ENCODE measurements at regions not wholly inside any gene's neighbourhood (a gene's known extent, or its start where the extent isn't known, plus 50 kb on each side); places are given as distances from the start of the nearest gene placed in this dataset.

DNA sequence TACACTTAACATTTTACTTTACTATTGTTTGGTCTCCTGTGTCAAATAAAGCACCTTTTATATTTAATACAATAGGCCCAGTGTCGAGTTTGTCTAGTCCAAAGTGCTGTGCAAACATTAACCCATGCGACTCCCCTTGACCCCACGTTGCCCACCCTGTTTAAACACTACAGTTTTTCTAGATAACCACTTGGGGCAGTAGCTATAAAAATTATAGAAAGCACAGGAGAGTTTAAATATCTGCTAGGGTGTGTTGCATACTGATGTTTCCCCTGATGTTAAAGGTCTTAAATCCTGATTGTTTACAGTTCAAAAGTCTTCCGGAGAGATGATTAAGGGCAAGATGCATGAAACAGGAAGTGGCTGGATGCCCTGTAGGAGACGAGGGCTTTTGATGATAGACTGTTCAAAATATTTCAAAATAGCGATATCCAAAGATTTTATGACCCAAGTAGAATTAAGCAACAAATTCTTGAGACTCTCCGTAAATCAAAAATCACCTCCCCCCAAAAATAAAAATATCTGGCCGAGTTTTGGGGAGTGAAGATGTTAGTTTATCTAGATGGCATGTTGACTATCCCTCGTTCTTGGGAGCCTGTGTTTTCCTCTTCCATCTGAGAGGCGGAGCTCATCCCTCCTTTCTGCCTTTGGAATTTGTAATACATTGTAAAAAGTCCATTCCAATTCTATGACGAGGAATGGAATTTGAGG lies 167.1 kb downstream of the FGF9 start:
- no peak overlapping the region for H3K27ac ChIP-seq (ENCODE audit: low read depth, low read length)
- no peak overlapping the region for H2AFZ ChIP-seq (ENCODE audit: low read length, unreplicated experiment)
- no peaks in the 10 kb centered on the region for H3K79me2 ChIP-seq (ENCODE audit: control insufficient read depth, insufficient read depth, low read length, unreplicated experiment)
- no peak overlapping the region for H3K4me3 ChIP-seq (ENCODE audit: low read depth, low read length)
- H3K27me3 ChIP-seq (ENCODE audit: insufficient read depth, low read length): no peaks in the 10 kb centered on the region
- no peaks in the 10 kb centered on the region for H3K4me1 ChIP-seq (ENCODE audit: control insufficient read depth, insufficient read depth, low read length, unreplicated experiment)
- no peaks in the 10 kb centered on the region for H3K36me3 ChIP-seq (ENCODE audit: insufficient read depth, low read length)

- no peaks in the 10 kb centered on the region for H3K79me2 ChIP-seq (ENCODE audit: control insufficient read depth, insufficient read depth, low read length, unreplicated experiment)
- H2AFZ ChIP-seq (ENCODE audit: low read length, unreplicated experiment): no peak overlapping the region
- H3K27ac ChIP-seq (ENCODE audit: low read depth, low read length): no peak overlapping the region
- H3K4me3 ChIP-seq (ENCODE audit: low read depth, low read length): no peak overlapping the region
- H3K36me3 ChIP-seq (ENCODE audit: insufficient read depth, low read length): no peaks in the 10 kb centered on the region
- H3K4me1 ChIP-seq (ENCODE audit: control insufficient read depth, insufficient read depth, low read length, unreplicated experiment): no peaks in the 10 kb centered on the region
- no peaks in the 10 kb centered on the region for H3K27me3 ChIP-seq (ENCODE audit: insufficient read depth, low read length)
Measured at GRCh38 chr13:21846605-21847004, 175.7 kb downstream of the FGF9 start.

GRCh38 chr13:21849323-21849722 lies 178.4 kb downstream of the FGF9 start:
- no peaks in the 10 kb centered on the region for H3K79me2 ChIP-seq (ENCODE audit: control insufficient read depth, insufficient read depth, low read length, unreplicated experiment)
- H2AFZ ChIP-seq (ENCODE audit: low read length, unreplicated experiment): no peak overlapping the region
- H3K36me3 ChIP-seq (ENCODE audit: insufficient read depth, low read length): no peaks in the 10 kb centered on the region
- H3K4me1 ChIP-seq (ENCODE audit: control insufficient read depth, insufficient read depth, low read length, unreplicated experiment): no peaks in the 10 kb centered on the region
- no peaks in the 10 kb centered on the region for H3K27me3 ChIP-seq (ENCODE audit: insufficient read depth, low read length)
- H3K27ac ChIP-seq (ENCODE audit: low read depth, low read length): no peak overlapping the region
- H3K4me3 ChIP-seq (ENCODE audit: low read depth, low read length): no peak overlapping the region

- Histone ChIP-seq H3K79me2 (ENCODE audit: control insufficient read depth, insufficient read depth, low read length, unreplicated experiment) (no peaks in the 10 kb centered on the region), H3K27ac (ENCODE audit: low read depth, low read length) (no peak overlapping the region), H3K4me1 (ENCODE audit: control insufficient read depth, insufficient read depth, low read length, unreplicated experiment) (no peaks in the 10 kb centered on the region), H3K4me3 (ENCODE audit: low read depth, low read length) (no peak overlapping the region), H3K36me3 (ENCODE audit: insufficient read depth, low read length) (no peaks in the 10 kb centered on the region), H2AFZ (ENCODE audit: low read length, unreplicated experiment) (no peak overlapping the region), H3K27me3 (ENCODE audit: insufficient read depth, low read length) (no peaks in the 10 kb centered on the region)
Measured at GRCh38 chr13:21850013-21851006, 179.4 kb downstream of the FGF9 start.

- H3K27ac ChIP-seq (ENCODE audit: low read depth, low read length): no peak overlapping the region
- no peaks in the 10 kb centered on the region for H3K36me3 ChIP-seq (ENCODE audit: insufficient read depth, low read length)
- H3K79me2 ChIP-seq (ENCODE audit: control insufficient read depth, insufficient read depth, low read length, unreplicated experiment): no peaks in the 10 kb centered on the region
- no peak overlapping the region for H3K4me3 ChIP-seq (ENCODE audit: low read depth, low read length)
- H2AFZ ChIP-seq (ENCODE audit: low read length, unreplicated experiment): no peak overlapping the region
- no peaks in the 10 kb centered on the region for H3K4me1 ChIP-seq (ENCODE audit: control insufficient read depth, insufficient read depth, low read length, unreplicated experiment)
- no peaks in the 10 kb centered on the region for H3K27me3 ChIP-seq (ENCODE audit: insufficient read depth, low read length)
Measured at GRCh38 chr13:21852043-21852442, 181.2 kb downstream of the FGF9 start.

GRCh38 chr13:21853779-21854178 lies 182.9 kb downstream of the FGF9 start:
- H3K4me1 ChIP-seq (ENCODE audit: control insufficient read depth, insufficient read depth, low read length, unreplicated experiment): no peaks in the 10 kb centered on the region
- no peak overlapping the region for H3K4me3 ChIP-seq (ENCODE audit: low read depth, low read length)
- H3K79me2 ChIP-seq (ENCODE audit: control insufficient read depth, insufficient read depth, low read length, unreplicated experiment): no peaks in the 10 kb centered on the region
- no peak overlapping the region for H3K27ac ChIP-seq (ENCODE audit: low read depth, low read length)
- H2AFZ ChIP-seq (ENCODE audit: low read length, unreplicated experiment): no peak overlapping the region
- H3K36me3 ChIP-seq (ENCODE audit: insufficient read depth, low read length): no peaks in the 10 kb centered on the region
- no peaks in the 10 kb centered on the region for H3K27me3 ChIP-seq (ENCODE audit: insufficient read depth, low read length)

DNA sequence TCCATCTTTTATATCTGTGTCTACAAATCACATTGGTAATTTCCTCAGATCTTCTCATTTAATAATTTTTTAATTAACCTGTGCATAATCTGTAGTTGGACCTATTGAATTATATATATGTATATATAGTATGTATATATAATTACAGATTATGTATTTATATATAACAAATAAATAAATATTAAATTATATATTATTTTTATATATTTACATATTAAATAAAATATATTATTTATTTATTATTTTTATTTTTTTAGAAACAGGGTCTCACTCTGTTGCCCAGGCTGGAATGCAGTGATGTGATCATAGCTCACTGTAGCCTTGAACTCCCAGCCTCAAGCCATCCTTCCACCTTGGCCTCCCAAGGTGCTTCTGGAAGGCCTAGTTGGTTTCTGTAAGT lies 197.9 kb downstream of the FGF9 start:
- no peaks in the 10 kb centered on the region for H3K4me1 ChIP-seq (ENCODE audit: control insufficient read depth, insufficient read depth, low read length, unreplicated experiment)
- H2AFZ ChIP-seq (ENCODE audit: low read length, unreplicated experiment): no peak overlapping the region
- H3K4me3 ChIP-seq (ENCODE audit: low read depth, low read length): no peak overlapping the region
- no peak overlapping the region for H3K27ac ChIP-seq (ENCODE audit: low read depth, low read length)
- no peaks in the 10 kb centered on the region for H3K27me3 ChIP-seq (ENCODE audit: insufficient read depth, low read length)
- H3K79me2 ChIP-seq (ENCODE audit: control insufficient read depth, insufficient read depth, low read length, unreplicated experiment): no peaks in the 10 kb centered on the region
- H3K36me3 ChIP-seq (ENCODE audit: insufficient read depth, low read length): no peaks in the 10 kb centered on the region

- no peaks in the 10 kb centered on the region for H3K27me3 ChIP-seq (ENCODE audit: insufficient read depth, low read length)
- H3K4me3 ChIP-seq (ENCODE audit: low read depth, low read length): no peak overlapping the region
- no peaks in the 10 kb centered on the region for H3K4me1 ChIP-seq (ENCODE audit: control insufficient read depth, insufficient read depth, low read length, unreplicated experiment)
- H3K36me3 ChIP-seq (ENCODE audit: insufficient read depth, low read length): no peaks in the 10 kb centered on the region
- no peaks in the 10 kb centered on the region for H3K79me2 ChIP-seq (ENCODE audit: control insufficient read depth, insufficient read depth, low read length, unreplicated experiment)
- no peak overlapping the region for H3K27ac ChIP-seq (ENCODE audit: low read depth, low read length)
- no peak overlapping the region for H2AFZ ChIP-seq (ENCODE audit: low read length, unreplicated experiment)
Measured at GRCh38 chr13:21871382-21871781, 200.5 kb downstream of the FGF9 start.

GRCh38 chr13:21871919-21872318 lies 201.0 kb downstream of the FGF9 start:
- no peaks in the 10 kb centered on the region for H3K27me3 ChIP-seq (ENCODE audit: insufficient read depth, low read length)
- H3K36me3 ChIP-seq (ENCODE audit: insufficient read depth, low read length): no peaks in the 10 kb centered on the region
- H3K4me3 ChIP-seq (ENCODE audit: low read depth, low read length): no peak overlapping the region
- H3K79me2 ChIP-seq (ENCODE audit: control insufficient read depth, insufficient read depth, low read length, unreplicated experiment): no peaks in the 10 kb centered on the region
- H2AFZ ChIP-seq (ENCODE audit: low read length, unreplicated experiment): no peak overlapping the region
- H3K27ac ChIP-seq (ENCODE audit: low read depth, low read length): no peak overlapping the region
- no peaks in the 10 kb centered on the region for H3K4me1 ChIP-seq (ENCODE audit: control insufficient read depth, insufficient read depth, low read length, unreplicated experiment)

DNA sequence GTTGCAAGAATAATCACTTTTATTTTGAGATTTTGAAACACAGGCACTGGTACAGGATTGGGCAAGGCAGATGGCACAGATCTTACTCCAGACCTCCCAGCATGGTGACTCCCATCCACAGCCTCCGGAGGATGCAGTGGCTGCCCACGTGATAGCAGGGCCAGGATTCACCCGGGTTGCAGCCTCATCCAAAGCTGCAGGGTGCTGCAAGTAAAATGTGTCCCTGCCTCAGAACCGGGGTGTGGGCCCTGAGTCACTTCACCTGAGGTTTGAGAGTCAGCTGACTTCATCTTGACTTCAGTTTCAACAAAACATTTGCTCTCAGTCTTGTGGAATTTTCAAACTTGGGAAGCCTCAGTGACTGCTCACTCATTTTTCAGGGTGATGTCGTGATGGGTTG lies 201.9 kb downstream of the FGF9 start:
- H3K27ac ChIP-seq (ENCODE audit: low read depth, low read length): no peak overlapping the region
- H3K79me2 ChIP-seq (ENCODE audit: control insufficient read depth, insufficient read depth, low read length, unreplicated experiment): no peaks in the 10 kb centered on the region
- no peaks in the 10 kb centered on the region for H3K4me1 ChIP-seq (ENCODE audit: control insufficient read depth, insufficient read depth, low read length, unreplicated experiment)
- no peaks in the 10 kb centered on the region for H3K27me3 ChIP-seq (ENCODE audit: insufficient read depth, low read length)
- no peak overlapping the region for H2AFZ ChIP-seq (ENCODE audit: low read length, unreplicated experiment)
- H3K4me3 ChIP-seq (ENCODE audit: low read depth, low read length): no peak overlapping the region
- no peaks in the 10 kb centered on the region for H3K36me3 ChIP-seq (ENCODE audit: insufficient read depth, low read length)

DNA sequence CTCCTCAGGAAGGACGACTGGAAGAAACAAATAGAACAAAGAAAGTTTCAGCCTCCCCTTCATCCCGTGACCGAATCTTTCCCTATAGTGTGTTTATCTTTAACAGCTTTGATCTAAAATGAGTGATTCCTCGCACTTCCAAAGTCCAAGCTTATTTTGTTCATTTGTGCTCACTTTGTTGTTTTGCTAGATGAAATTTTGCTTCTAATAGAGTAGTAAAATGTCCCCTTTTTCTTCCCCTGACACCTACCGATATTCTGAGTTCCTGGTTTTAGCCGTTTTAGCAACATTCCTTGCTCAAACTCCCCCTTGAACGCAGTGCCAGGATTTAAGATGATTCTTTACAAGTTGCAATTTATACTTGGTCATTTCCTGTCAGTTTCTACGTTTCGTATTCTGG lies 204.2 kb downstream of the FGF9 start:
- Histone ChIP-seq H3K4me1 (ENCODE audit: control insufficient read depth, insufficient read depth, low read length, unreplicated experiment) (no peaks in the 10 kb centered on the region), H3K36me3 (ENCODE audit: insufficient read depth, low read length) (no peaks in the 10 kb centered on the region), H2AFZ (ENCODE audit: low read length, unreplicated experiment) (no peak overlapping the region)

More for the DNA sequence above, 204.2 kb downstream of the FGF9 start:
- H3K27me3 ChIP-seq (ENCODE audit: insufficient read depth, low read length): no peaks in the 10 kb centered on the region
- H3K4me3 ChIP-seq (ENCODE audit: low read depth, low read length): no peak overlapping the region
- H3K79me2 ChIP-seq (ENCODE audit: control insufficient read depth, insufficient read depth, low read length, unreplicated experiment): no peaks in the 10 kb centered on the region
- no peak overlapping the region for H3K27ac ChIP-seq (ENCODE audit: low read depth, low read length)
